WERI-Rb-1 (cell line): ENCODE measurements at regions not wholly inside any gene's neighbourhood (a gene's known extent, or its start where the extent isn't known, plus 50 kb on each side); places are given as distances from the start of the nearest gene placed in this dataset.
"Not testable (repeated sequence)": the region's sequence is repeated elsewhere in the genome, so short reads cannot be mapped to it uniquely, and the experiment has no call there.

ENCODE experiments used
- DNase-seq: peaks from one replicate; pipeline ENCODE4 v3.0.0-alpha.2; 2020
- H3K27ac ChIP-seq: fragments of 250-450 bp; sonication (Bioruptor Pico); 2 replicates; pipeline ENCODE4 v1.5.1; 2020; ENCODE audit warnings: mild to moderate bottlenecking, moderate library complexity
- H3K27me3 ChIP-seq: fragments of 250-450 bp; sonication (Bioruptor Pico); 2 replicates; pipeline ENCODE4 v1.5.1; 2021; ENCODE audit warnings: mild to moderate bottlenecking, low read depth, moderate library complexity; ENCODE audit not compliant: insufficient read depth, severe bottlenecking
- H3K36me3 ChIP-seq: fragments of 250-450 bp; sonication (Bioruptor Pico); 2 replicates; pipeline ENCODE4 v1.5.1; 2020; ENCODE audit warnings: mild to moderate bottlenecking, moderate library complexity
- H3K4me3 ChIP-seq: 2 replicates; pipeline ENCODE4 v1.5.1; 2011; ENCODE audit warnings: low read depth, mild to moderate bottlenecking, control low read depth, low read length
- H3K9me3 ChIP-seq: fragments of 250-450 bp; sonication (Bioruptor Pico); 2 replicates; pipeline ENCODE4 v1.5.1; 2021; ENCODE audit warnings: mild to moderate bottlenecking, moderate library complexity; ENCODE audit not compliant: severe bottlenecking
- CTCF ChIP-seq: IDR thresholded peaks from 2 replicates; pipeline ENCODE4 v1.5.1; 2011; ENCODE audit warnings: low read depth, mild to moderate bottlenecking, control low read depth, inconsistent platforms, low read length

- Histone ChIP-seq H3K9me3 (no peaks in the 10 kb centered on the region), H3K36me3 (no peaks in the 10 kb centered on the region), H3K27ac (no peak overlapping the region), H3K4me3 (no peak overlapping the region), H3K27me3 (no peaks in the 10 kb centered on the region)
- no peak for TF ChIP-seq CTCF
- DNase-seq: no peak
These were observed 435.6 kb downstream of the ETS1 start for GRCh38 chr11:128151780-128152179.

GRCh38 chr11:128151338-128151737 is 436.0 kb downstream of the ETS1 start:
- Histone ChIP-seq H3K36me3 (no peaks in the 10 kb centered on the region), H3K27me3 (no peaks in the 10 kb centered on the region), H3K9me3 (no peaks in the 10 kb centered on the region), H3K4me3 (no peak overlapping the region), H3K27ac (no peak overlapping the region)
- no peak for DNase-seq
- no peak for TF ChIP-seq CTCF

GRCh38 chr11:128148208-128148607 is 439.1 kb downstream of the ETS1 start:
- TF ChIP-seq CTCF: no peak
- no peak for DNase-seq
- Histone ChIP-seq H3K27ac (no peak overlapping the region), H3K4me3 (no peak overlapping the region), H3K27me3 (no peaks in the 10 kb centered on the region), H3K36me3 (no peaks in the 10 kb centered on the region), H3K9me3 (no peaks in the 10 kb centered on the region)

GRCh38 chr11:128146926-128147605 is 440.3 kb downstream of the ETS1 start:
- no peak for DNase-seq
- no peak overlapping the region for H3K4me3 ChIP-seq
- H3K9me3 ChIP-seq: no peaks in the 10 kb centered on the region
- H3K36me3 ChIP-seq: no peaks in the 10 kb centered on the region
- no peak for TF ChIP-seq CTCF
- H3K27ac ChIP-seq: no peak overlapping the region
- H3K27me3 ChIP-seq: no peaks in the 10 kb centered on the region

- H3K27ac ChIP-seq, H3K4me3 ChIP-seq, H3K36me3 ChIP-seq, DNase-seq, H3K27me3 ChIP-seq, H3K9me3 ChIP-seq: not testable (repeated sequence)
These were observed 447.1 kb downstream of the ETS1 start for GRCh38 chr11:128140293-128140692.

GRCh38 chr11:128135451-128135850 is 451.9 kb downstream of the ETS1 start:
- Histone ChIP-seq H3K27ac (no peak overlapping the region), H3K9me3 (peaks cover 15% of the 10 kb centered on the region), H3K36me3 (no peaks in the 10 kb centered on the region), H3K4me3 (no peak overlapping the region), H3K27me3 (no peaks in the 10 kb centered on the region)
- no peak for TF ChIP-seq CTCF
- no peak for DNase-seq
